Tibial artery (tissue), 4 donors: ENCODE measurements at regions not wholly inside any gene's neighbourhood (a gene's known extent, or its start where the extent isn't known, plus 50 kb on each side); places are given as distances from the start of the nearest gene placed in this dataset.
"Not testable (repeated sequence)": the region's sequence is repeated elsewhere in the genome, so short reads cannot be mapped to it uniquely, and the experiment has no call there.

Experiments
- DNase-seq, 2 donors: peaks; one replicate each; pipeline ENCODE4 v3.0.0-alpha.2; 2019
- H3K27ac ChIP-seq, 2 donors: fragments of 200-600 bp; sonication (generic) in 1 of 2; 1 replicate in 1 of 2; 2 replicates in 1 of 2; pipeline ENCODE4 v1.5.1; 2018 to 2019; ENCODE audit warnings: mild to moderate bottlenecking in 1 of 2
- H3K27me3 ChIP-seq, 2 donors: fragments of 200-600 bp; sonication (generic) in 1 of 2; one replicate each; pipeline versions ENCODE4 v1.5.1 to v1.6.0; 2016 to 2019
- H3K36me3 ChIP-seq, 3 donors: fragments of 200-600 bp; sonication (generic) in 2 of 3; one replicate each; pipeline ENCODE4 v1.5.1; 2016 to 2019; ENCODE audit warnings: mild to moderate bottlenecking in 2 of 3
- H3K4me1 ChIP-seq, 4 donors: fragments of 200-600 bp; sonication (generic) in 2 of 4; 1 replicate in 3 of 4; 2 replicates in 1 of 4; pipeline ENCODE4 v1.5.1; 2016 to 2019
- H3K4me3 ChIP-seq, 2 donors: fragments of 200-600 bp; sonication (generic) in 1 of 2; 1 replicate in 1 of 2; 2 replicates in 1 of 2; pipeline ENCODE4 v1.5.1; 2018 to 2019; ENCODE audit warnings: mild to moderate bottlenecking in 2 of 2
- H3K9me3 ChIP-seq, 3 donors: fragments of 200-600 bp; sonication (generic) in 1 of 3; one replicate each; pipeline ENCODE4 v1.5.1; 2016 to 2019
- intact Hi-C: fragments of 100-400 bp; cut with DNase I; formaldehyde crosslinking; loops from one replicate; pipeline ENCODE4 v1.15.0; 2023; ENCODE audit warnings: low total_unique reads
- TF ChIP-seq, protein P1 (sequence below), 2 experiments: fragments of 200-600 bp in 1 of 2; fragments of 450-650 bp in 1 of 2; IDR thresholded peaks; one replicate each; pipeline ENCODE4 v1.5.1; 2017 to 2019; ENCODE audit warnings: antibody characterized with exemption in 2 of 2, mild to moderate bottlenecking in 1 of 2, moderate library complexity in 1 of 2

GRCh38 chr4:82248903-82249632 lies 124.7 kb downstream of the HNRNPD start:
- intact Hi-C loops, result no loop called here
- Histone ChIP-seq H3K36me3 (no peaks in the 10 kb centered on the region), H3K27ac (no peak overlapping the region), H3K4me1 (no peaks in the 10 kb centered on the region), H3K9me3 (no peaks in the 10 kb centered on the region), H3K4me3 (no peak overlapping the region), H3K27me3 (no peaks in the 10 kb centered on the region)
- TF ChIP-seq, protein P1, sequence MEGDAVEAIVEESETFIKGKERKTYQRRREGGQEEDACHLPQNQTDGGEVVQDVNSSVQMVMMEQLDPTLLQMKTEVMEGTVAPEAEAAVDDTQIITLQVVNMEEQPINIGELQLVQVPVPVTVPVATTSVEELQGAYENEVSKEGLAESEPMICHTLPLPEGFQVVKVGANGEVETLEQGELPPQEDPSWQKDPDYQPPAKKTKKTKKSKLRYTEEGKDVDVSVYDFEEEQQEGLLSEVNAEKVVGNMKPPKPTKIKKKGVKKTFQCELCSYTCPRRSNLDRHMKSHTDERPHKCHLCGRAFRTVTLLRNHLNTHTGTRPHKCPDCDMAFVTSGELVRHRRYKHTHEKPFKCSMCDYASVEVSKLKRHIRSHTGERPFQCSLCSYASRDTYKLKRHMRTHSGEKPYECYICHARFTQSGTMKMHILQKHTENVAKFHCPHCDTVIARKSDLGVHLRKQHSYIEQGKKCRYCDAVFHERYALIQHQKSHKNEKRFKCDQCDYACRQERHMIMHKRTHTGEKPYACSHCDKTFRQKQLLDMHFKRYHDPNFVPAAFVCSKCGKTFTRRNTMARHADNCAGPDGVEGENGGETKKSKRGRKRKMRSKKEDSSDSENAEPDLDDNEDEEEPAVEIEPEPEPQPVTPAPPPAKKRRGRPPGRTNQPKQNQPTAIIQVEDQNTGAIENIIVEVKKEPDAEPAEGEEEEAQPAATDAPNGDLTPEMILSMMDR (IDR thresholded peaks at IDR 0.05), result no peak
- no peak for DNase-seq

DNA sequence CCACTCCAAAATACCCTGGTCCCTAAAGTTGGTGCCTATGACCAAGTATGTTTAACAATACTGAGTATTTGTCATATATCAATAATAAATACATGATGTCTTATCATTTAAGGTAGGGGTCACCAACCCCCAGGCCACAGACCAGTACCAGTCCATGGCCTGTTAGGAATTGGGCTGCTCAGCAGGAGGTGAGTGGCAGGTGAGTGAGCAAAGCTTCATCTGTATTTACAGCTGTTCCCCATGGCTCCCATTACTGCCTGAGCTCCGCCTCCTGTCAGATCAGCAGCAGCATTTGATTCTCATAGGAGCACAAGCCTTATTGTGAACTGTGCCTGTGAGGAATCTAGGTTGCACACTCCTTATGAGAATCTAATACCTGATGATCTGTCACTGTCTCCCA lies 126.2 kb downstream of the HNRNPD start:
- intact Hi-C loops, result no loop called here
- Histone ChIP-seq H3K4me1 (no peaks in the 10 kb centered on the region), H3K27ac (no peak overlapping the region), H3K9me3 (no peaks in the 10 kb centered on the region), H3K36me3 (no peaks in the 10 kb centered on the region), H3K4me3 (no peak overlapping the region), H3K27me3 (no peaks in the 10 kb centered on the region)
- TF ChIP-seq, protein P1 (IDR thresholded peaks at IDR 0.05), result no peak
- DNase-seq, result no peak

GRCh38 chr4:82247171-82247570 lies 126.6 kb downstream of the HNRNPD start:
- TF ChIP-seq, protein P1 (IDR thresholded peaks at IDR 0.05), result no peak
- H3K27ac ChIP-seq, result no peak overlapping the region
- H3K27me3 ChIP-seq, result no peaks in the 10 kb centered on the region
- no peak for DNase-seq
- H3K36me3 ChIP-seq, result no peaks in the 10 kb centered on the region
- intact Hi-C loops, result no loop called here
- H3K9me3 ChIP-seq, result no peaks in the 10 kb centered on the region
- no peak overlapping the region for H3K4me3 ChIP-seq
- H3K4me1 ChIP-seq, result no peaks in the 10 kb centered on the region

- no peaks in the 10 kb centered on the region for H3K9me3 ChIP-seq
- H3K27ac ChIP-seq, result no peak overlapping the region
- no peak overlapping the region for H3K4me3 ChIP-seq
- TF ChIP-seq, protein P1 (IDR thresholded peaks at IDR 0.05), result no peak
- DNase-seq, result no peak
- H3K36me3 ChIP-seq, result no peaks in the 10 kb centered on the region
- no peaks in the 10 kb centered on the region for H3K4me1 ChIP-seq
- intact Hi-C loops, result no loop called here
- H3K27me3 ChIP-seq, result no peaks in the 10 kb centered on the region
Measured at GRCh38 chr4:82241534-82241933, 132.3 kb downstream of the HNRNPD start.

DNA sequence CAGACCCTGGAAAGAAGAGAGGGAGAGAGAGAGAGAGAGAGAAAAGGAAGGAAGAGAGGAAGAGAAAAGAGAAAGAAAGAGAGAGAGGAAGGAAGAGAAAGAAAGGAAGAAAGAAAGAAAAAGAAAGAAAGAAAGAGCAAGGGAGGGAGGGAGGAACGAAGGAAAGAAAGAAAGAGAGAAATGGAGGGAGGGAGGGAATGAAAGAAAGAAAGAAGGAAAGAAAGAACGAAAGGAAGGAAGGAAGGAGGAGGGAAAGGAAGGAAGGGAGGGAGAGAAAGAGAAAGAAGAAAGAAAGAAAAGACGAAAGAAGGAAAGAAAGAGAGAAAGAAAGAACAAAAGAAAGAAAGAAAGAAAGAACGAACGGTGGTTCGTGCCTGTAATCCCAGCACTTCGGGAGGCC lies 133.4 kb downstream of the HNRNPD start:
- no peaks in the 10 kb centered on the region for H3K36me3 ChIP-seq
- no peaks in the 10 kb centered on the region for H3K9me3 ChIP-seq
- no peaks in the 10 kb centered on the region for H3K27me3 ChIP-seq
- TF ChIP-seq, protein P1 (IDR thresholded peaks at IDR 0.05), result no peak
- intact Hi-C loops, result no loop called here
- no peak for DNase-seq
- no peak overlapping the region for H3K27ac ChIP-seq
- H3K4me1 ChIP-seq, result no peaks in the 10 kb centered on the region
- H3K4me3 ChIP-seq, result no peak overlapping the region

GRCh38 chr4:82237142-82237541 lies 136.6 kb downstream of the HNRNPD start:
- H3K27ac ChIP-seq, H3K4me3 ChIP-seq, intact Hi-C loops, DNase-seq, H3K4me1 ChIP-seq, H3K9me3 ChIP-seq, H3K36me3 ChIP-seq, H3K27me3 ChIP-seq: not testable (repeated sequence)
